ENCODE measurements at regions not wholly inside any gene's neighbourhood (a gene's known extent, or its start where the extent isn't known, plus 50 kb on each side); places are given as distances from the start of the nearest gene placed in this dataset.

- no peak for DNase-seq (ENCODE audit: low read depth in 2 of 2)
These were observed 268.7 kb upstream of the THRB start for GRCh38 chr3:24763393-24763792.

- no peak for DNase-seq (ENCODE audit: low read depth in 2 of 2)
These were observed 269.7 kb upstream of the THRB start for GRCh38 chr3:24764236-24764915.

GRCh38 chr3:24765399-24765798 is 270.7 kb upstream of the THRB start:
- no peak for DNase-seq (ENCODE audit: low read depth in 2 of 2)

- no peak for DNase-seq (ENCODE audit: low read depth in 2 of 2)
These were observed 275.3 kb upstream of the THRB start for GRCh38 chr3:24769918-24770317.

- no peak for DNase-seq (ENCODE audit: low read depth in 2 of 2)
These were observed 279.1 kb upstream of the THRB start for GRCh38 chr3:24773798-24774197.

- no peak for DNase-seq (ENCODE audit: low read depth in 2 of 2)
These were observed 286.3 kb upstream of the THRB start for GRCh38 chr3:24780991-24781390.

GRCh38 chr3:24781454-24781853 is 286.8 kb upstream of the THRB start:
- no peak for DNase-seq (ENCODE audit: low read depth in 2 of 2)

GRCh38 chr3:24793896-24794295 is 299.2 kb upstream of the THRB start:
- no peak for DNase-seq (ENCODE audit: low read depth in 2 of 2)

- no peak for DNase-seq (ENCODE audit: low read depth in 2 of 2)
These were observed 308.0 kb upstream of the THRB start for GRCh38 chr3:24802614-24803013.

- no peak for DNase-seq (ENCODE audit: low read depth in 2 of 2)
These were observed 309.4 kb upstream of the THRB start for GRCh38 chr3:24804095-24804494.

- DNase-seq (ENCODE audit: low read depth in 2 of 2): no peak
These were observed 316.2 kb upstream of the THRB start for GRCh38 chr3:24810881-24811280.

- no peak for DNase-seq (ENCODE audit: low read depth in 2 of 2)
These were observed 317.5 kb upstream of the THRB start for GRCh38 chr3:24812116-24812515.

GRCh38 chr3:24818055-24818454 is 323.4 kb upstream of the THRB start:
- no peak for DNase-seq (ENCODE audit: low read depth in 2 of 2)

- DNase-seq (ENCODE audit: low read depth in 2 of 2): no peak
These were observed 333.4 kb upstream of the THRB start for GRCh38 chr3:24828011-24828410.

- no peak for DNase-seq (ENCODE audit: low read depth in 2 of 2)
These were observed 333.9 kb upstream of the THRB start for GRCh38 chr3:24828551-24828950.

- no peak for DNase-seq (ENCODE audit: low read depth in 2 of 2)
These were observed 334.4 kb upstream of the THRB start for GRCh38 chr3:24829011-24829581.

- DNase-seq (ENCODE audit: low read depth in 2 of 2): no peak
These were observed 335.1 kb upstream of the THRB start for GRCh38 chr3:24829629-24830229.

- DNase-seq (ENCODE audit: low read depth in 2 of 2): no peak
These were observed 335.8 kb upstream of the THRB start for GRCh38 chr3:24830230-24831152.

- no peak for DNase-seq (ENCODE audit: low read depth in 2 of 2)
These were observed 336.6 kb upstream of the THRB start for GRCh38 chr3:24831221-24831620.

- DNase-seq (ENCODE audit: low read depth in 2 of 2): no peak
These were observed 338.2 kb upstream of the THRB start for GRCh38 chr3:24832891-24833290.

- no peak for DNase-seq (ENCODE audit: low read depth in 2 of 2)
These were observed 339.8 kb upstream of the THRB start for GRCh38 chr3:24834442-24834841.

GRCh38 chr3:24835510-24835909 is 340.9 kb upstream of the THRB start:
- no peak for DNase-seq (ENCODE audit: low read depth in 2 of 2)
